Duodenal mucosa (tissue), 2 donors: ENCODE measurements at regions not wholly inside any gene's neighbourhood (a gene's known extent, or its start where the extent isn't known, plus 50 kb on each side); places are given as distances from the start of the nearest gene placed in this dataset.

Experiments used
- H3K27ac ChIP-seq: one replicate; pipeline ENCODE4 v1.7.0; 2013; ENCODE audit warnings: low read depth, low read length
- H3K27me3 ChIP-seq, 2 donors: one replicate each; pipeline ENCODE4 v1.7.0; 2013; ENCODE audit warnings: low read length in 2 of 2, control low read depth in 1 of 2; ENCODE audit not compliant: insufficient read depth in 2 of 2, control insufficient read depth in 1 of 2
- H3K36me3 ChIP-seq, 2 donors: one replicate each; pipeline ENCODE4 v1.7.0; 2013; ENCODE audit warnings: low read length in 2 of 2, control low read depth in 1 of 2; ENCODE audit not compliant: insufficient read depth in 2 of 2, control insufficient read depth in 1 of 2
- H3K4me1 ChIP-seq, 2 donors: one replicate each; pipeline ENCODE4 v1.7.0; 2013; ENCODE audit warnings: low read length in 2 of 2, control low read depth in 1 of 2; ENCODE audit not compliant: insufficient read depth in 2 of 2, control insufficient read depth in 1 of 2
- H3K4me3 ChIP-seq, 2 donors: one replicate each; pipeline ENCODE4 v1.7.0; 2013; ENCODE audit warnings: low read length in 2 of 2, low read depth in 1 of 2
- H3K9ac ChIP-seq, 2 donors: one replicate each; pipeline ENCODE4 v1.7.0; 2013; ENCODE audit warnings: low read length in 2 of 2, low read depth in 1 of 2
- H3K9me3 ChIP-seq, 2 donors: one replicate each; pipeline ENCODE4 v1.7.0; 2013; ENCODE audit warnings: low read length in 2 of 2, control low read depth in 1 of 2; ENCODE audit not compliant: control insufficient read depth in 1 of 2

GRCh38 chr2:16105669-16106281, 165.4 kb downstream of the MYCN start:
- no peaks in the 10 kb centered on the region for H3K36me3 ChIP-seq
- H3K9me3 ChIP-seq: no peaks in the 10 kb centered on the region
- H3K4me3 ChIP-seq: no peak overlapping the region
- H3K27me3 ChIP-seq: no peaks in the 10 kb centered on the region
- H3K9ac ChIP-seq: no peak overlapping the region
- no peak overlapping the region for H3K27ac ChIP-seq
- peaks cover 19 to 32% of the 10 kb centered on the region in 2 donors for H3K4me1 ChIP-seq

GRCh38 chr2:16104949-16105668, 164.8 kb downstream of the MYCN start:
- Histone ChIP-seq H3K27me3 (no peaks in the 10 kb centered on the region), H3K36me3 (no peaks in the 10 kb centered on the region), H3K9ac (no peak overlapping the region), H3K4me1 (peaks cover 19 to 32% of the 10 kb centered on the region in 2 donors), H3K27ac (no peak overlapping the region), H3K4me3 (no peak overlapping the region), H3K9me3 (no peaks in the 10 kb centered on the region)

- no peaks in the 10 kb centered on the region for H3K36me3 ChIP-seq
- no peaks in the 10 kb centered on the region for H3K9me3 ChIP-seq
- H3K4me3 ChIP-seq: no peak overlapping the region
- H3K4me1 ChIP-seq: peaks cover 19 to 32% of the 10 kb centered on the region in 2 donors
- no peak overlapping the region for H3K9ac ChIP-seq
- no peak overlapping the region for H3K27ac ChIP-seq
- H3K27me3 ChIP-seq: no peaks in the 10 kb centered on the region
These were observed 164.1 kb downstream of the MYCN start for GRCh38 chr2:16104315-16104948.

GRCh38 chr2:16103614-16104314, 163.4 kb downstream of the MYCN start:
- peaks cover 19 to 32% of the 10 kb centered on the region in 2 donors for H3K4me1 ChIP-seq
- H3K4me3 ChIP-seq: no peak overlapping the region
- H3K27ac ChIP-seq: no peak overlapping the region
- no peak overlapping the region for H3K9ac ChIP-seq
- H3K36me3 ChIP-seq: no peaks in the 10 kb centered on the region
- no peaks in the 10 kb centered on the region for H3K9me3 ChIP-seq
- no peaks in the 10 kb centered on the region for H3K27me3 ChIP-seq

GRCh38 chr2:16102976-16103380, 162.6 kb downstream of the MYCN start:
- H3K27me3 ChIP-seq: no peaks in the 10 kb centered on the region
- no peaks in the 10 kb centered on the region for H3K36me3 ChIP-seq
- H3K4me3 ChIP-seq: peak overlapping the region in 1 of 2 donors; percentile 28
- H3K4me1 ChIP-seq: peaks cover 19 to 32% of the 10 kb centered on the region in 2 donors
- peak overlapping the region in 1 of 2 donors; percentile 34 for H3K9ac ChIP-seq
- peak overlapping the region; percentile 22 for H3K27ac ChIP-seq
- no peaks in the 10 kb centered on the region for H3K9me3 ChIP-seq

- Histone ChIP-seq H3K27ac (no peak overlapping the region), H3K4me1 (peaks cover 19 to 32% of the 10 kb centered on the region in 2 donors), H3K27me3 (no peaks in the 10 kb centered on the region), H3K4me3 (no peak overlapping the region), H3K9me3 (no peaks in the 10 kb centered on the region), H3K9ac (no peak overlapping the region), H3K36me3 (no peaks in the 10 kb centered on the region)
These were observed 162.1 kb downstream of the MYCN start for GRCh38 chr2:16102358-16102975.

- H3K4me1 ChIP-seq: peaks cover 27 to 42% of the 10 kb centered on the region in 2 donors
- H3K4me3 ChIP-seq: no peak overlapping the region
- no peak overlapping the region for H3K9ac ChIP-seq
- no peak overlapping the region for H3K27ac ChIP-seq
- no peaks in the 10 kb centered on the region for H3K36me3 ChIP-seq
- no peaks in the 10 kb centered on the region for H3K27me3 ChIP-seq
- no peaks in the 10 kb centered on the region for H3K9me3 ChIP-seq
These were observed 160.8 kb downstream of the MYCN start for GRCh38 chr2:16101196-16101595.

- Histone ChIP-seq H3K4me1 (peaks cover 28 to 44% of the 10 kb centered on the region in 2 donors), H3K27me3 (no peaks in the 10 kb centered on the region), H3K9ac (no peak overlapping the region), H3K4me3 (no peak overlapping the region), H3K27ac (no peak overlapping the region), H3K9me3 (no peaks in the 10 kb centered on the region), H3K36me3 (no peaks in the 10 kb centered on the region)
These were observed 159.7 kb downstream of the MYCN start for GRCh38 chr2:16100006-16100405.

- Histone ChIP-seq H3K36me3 (no peaks in the 10 kb centered on the region), H3K27me3 (no peaks in the 10 kb centered on the region), H3K27ac (no peak overlapping the region), H3K9ac (no peak overlapping the region), H3K9me3 (no peaks in the 10 kb centered on the region), H3K4me1 (peaks cover 35 to 44% of the 10 kb centered on the region in 2 donors), H3K4me3 (no peak overlapping the region)
These were observed 159.0 kb downstream of the MYCN start for GRCh38 chr2:16099326-16099725.
